Prostate gland (tissue), 2 donors: ENCODE measurements at regions not wholly inside any gene's neighbourhood (a gene's known extent, or its start where the extent isn't known, plus 50 kb on each side); places are given as distances from the start of the nearest gene placed in this dataset.

Experiments
- CTCF ChIP-seq, 4 experiments: fragments of 200-600 bp in 2 of 4; fragments of 450-650 bp in 2 of 4; sonication (generic) in 2 of 4; IDR thresholded peaks; 1 replicate in 3 of 4; 2 replicates in 1 of 4; pipeline ENCODE4 v1.5.1; 2016 to 2019; ENCODE audit warnings: antibody characterized with exemption in 4 of 4, mild to moderate bottlenecking in 2 of 4, moderate library complexity in 2 of 4
- POLR2AphosphoS5 ChIP-seq: sonication (generic); formaldehyde crosslinking; IDR thresholded peaks from one replicate; pipeline ENCODE4 v1.6.1; 2017; ENCODE audit warnings: antibody characterized with exemption

GRCh38 chr6:40674170-40674569, 87.0 kb upstream of the LRFN2 start:
- TF ChIP-seq CTCF (IDR thresholded peaks at IDR 0.05) (no peak), POLR2AphosphoS5 (no peak)
